Spleen (tissue), 7 donors: ENCODE measurements at regions not wholly inside any gene's neighbourhood (a gene's known extent, or its start where the extent isn't known, plus 50 kb on each side); places are given as distances from the start of the nearest gene placed in this dataset.

Experiments
- POLR2A ChIP-seq, 3 donors: fragments of 450-650 bp; IDR thresholded peaks; one replicate each; pipeline ENCODE4 v1.5.1; 2017; ENCODE audit warnings: antibody characterized with exemption in 3 of 3, mild to moderate bottlenecking in 1 of 3
- TF ChIP-seq, protein P1 (sequence below), 11 experiments: fragments of 200-600 bp in 7 of 11; fragments of 450-650 bp in 4 of 11; sonication (generic) in 4 of 11; IDR thresholded peaks in 8 of 11; conservative IDR thresholded peaks in 3 of 11; 1 replicate in 7 of 11; 2 replicates in 4 of 11; pipeline versions ENCODE4 v1.4.0 to v1.8.0; 2016 to 2021; ENCODE audit warnings: antibody characterized with exemption in 11 of 11, inconsistent platforms in 4 of 11, mild to moderate bottlenecking in 1 of 11
- donor health status: DM: no; HTN: no; CAD: no; lungs with moderate emphysema.
- donor health status: DM: no; HTN: no; CAD: no.
- donor health status: DM: no; HTN: no; CAD: no.

DNA sequence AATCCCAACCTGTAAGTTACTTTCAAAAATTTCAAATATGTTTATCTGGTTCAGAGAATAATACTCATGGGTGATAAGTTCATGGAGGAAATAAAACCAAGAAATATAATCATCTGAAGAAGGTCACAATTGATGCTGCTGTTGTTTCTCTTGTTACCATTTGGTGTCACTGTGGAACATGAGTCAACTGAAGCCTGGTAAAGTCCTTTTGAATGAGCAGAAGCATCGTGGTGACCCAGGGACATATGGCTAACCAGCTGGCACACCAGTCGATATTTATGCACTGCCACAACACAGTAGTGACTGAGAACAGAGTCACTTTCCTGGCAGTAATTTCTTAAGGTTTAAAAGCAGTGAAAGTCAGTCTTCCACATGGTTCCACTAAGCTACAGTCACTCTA, 612.9 kb upstream of the TLE4 start:
- TF ChIP-seq POLR2A (IDR thresholded peaks at IDR 0.05) = no peak
- TF ChIP-seq, protein P1, sequence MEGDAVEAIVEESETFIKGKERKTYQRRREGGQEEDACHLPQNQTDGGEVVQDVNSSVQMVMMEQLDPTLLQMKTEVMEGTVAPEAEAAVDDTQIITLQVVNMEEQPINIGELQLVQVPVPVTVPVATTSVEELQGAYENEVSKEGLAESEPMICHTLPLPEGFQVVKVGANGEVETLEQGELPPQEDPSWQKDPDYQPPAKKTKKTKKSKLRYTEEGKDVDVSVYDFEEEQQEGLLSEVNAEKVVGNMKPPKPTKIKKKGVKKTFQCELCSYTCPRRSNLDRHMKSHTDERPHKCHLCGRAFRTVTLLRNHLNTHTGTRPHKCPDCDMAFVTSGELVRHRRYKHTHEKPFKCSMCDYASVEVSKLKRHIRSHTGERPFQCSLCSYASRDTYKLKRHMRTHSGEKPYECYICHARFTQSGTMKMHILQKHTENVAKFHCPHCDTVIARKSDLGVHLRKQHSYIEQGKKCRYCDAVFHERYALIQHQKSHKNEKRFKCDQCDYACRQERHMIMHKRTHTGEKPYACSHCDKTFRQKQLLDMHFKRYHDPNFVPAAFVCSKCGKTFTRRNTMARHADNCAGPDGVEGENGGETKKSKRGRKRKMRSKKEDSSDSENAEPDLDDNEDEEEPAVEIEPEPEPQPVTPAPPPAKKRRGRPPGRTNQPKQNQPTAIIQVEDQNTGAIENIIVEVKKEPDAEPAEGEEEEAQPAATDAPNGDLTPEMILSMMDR (IDR thresholded peaks at IDR 0.05 in 8 of 11, conservative IDR thresholded peaks at IDR 0.05 in 3 of 11) = no peak
